ENCODE measurements at regions not wholly inside any gene's neighbourhood (a gene's known extent, or its start where the extent isn't known, plus 50 kb on each side); places are given as distances from the start of the nearest gene placed in this dataset.

- Histone ChIP-seq H3K9me3 (ENCODE audit: low read length) (no peaks in the 10 kb centered on the region), H3K27me3 (ENCODE audit: control insufficient read depth in 1 of 2, insufficient read depth in 2 of 2, low read length in 2 of 2) (no peaks in the 10 kb centered on the region), H3K4me3 (replicated peaks in 1 of 3; ENCODE audit: insufficient read depth in 1 of 3, low read depth in 2 of 3, low read length in 3 of 3) (no peak overlapping the region), H3K79me2 (ENCODE audit: insufficient read depth, low read length) (no peaks in the 10 kb centered on the region), H3K9ac (ENCODE audit: insufficient read depth, low read depth, low read length) (no peak overlapping the region), H3K36me3 (replicated peaks in 1 of 2; ENCODE audit: control insufficient read depth in 1 of 2, insufficient read depth in 2 of 2, low read length in 2 of 2) (no peaks in the 10 kb centered on the region), H4K20me1 (ENCODE audit: insufficient read depth, low read length) (no peaks in the 10 kb centered on the region), H2AFZ (ENCODE audit: low read length) (no peak overlapping the region), H3K4me1 (ENCODE audit: insufficient read depth, low read length) (no peaks in the 10 kb centered on the region), H3K4me2 (ENCODE audit: low read depth, low read length) (no peak overlapping the region), H3K27ac (ENCODE audit: extremely low read length, insufficient read depth, low read length) (no peak overlapping the region)
- 10% methylated on average over 3 of the region's 3 CpGs for WGBS (ENCODE audit: low lambda C conversion rate)
- DNase-seq (ENCODE audit: low spot score) (no peak), ATAC-seq (no peak), FAIRE-seq (no peak)
- in situ Hi-C loops (cut with HindIII; ENCODE audit: extremely low pct_ligation_motif_present, low pct_unique_long_range_greater_than_20kb) (no loop called here), intact Hi-C loops (cut with micrococcal nuclease; ENCODE audit: unreplicated experiment) (no loop called here)
- TF ChIP-seq MLLT10 (CRISPR knock-in tag; IDR thresholded peaks at IDR 0.05) (no peak), ZNF484 (CRISPR knock-in tag; IDR thresholded peaks at IDR 0.05; ENCODE audit: borderline replicate concordance, low read depth) (no peak), HNRNPK (IDR thresholded peaks at IDR 0.05; ENCODE audit: low read depth, low read length, poor library complexity, severe bottlenecking) (no peak), ZNF570 (CRISPR knock-in tag; IDR thresholded peaks at IDR 0.05; ENCODE audit: borderline replicate concordance) (no peak), PLSCR1 (CRISPR knock-in tag; IDR thresholded peaks at IDR 0.05; ENCODE audit: borderline replicate concordance) (no peak), MAFK (conservative IDR thresholded peaks at IDR 0.05 in 1 of 2, IDR thresholded peaks at IDR 0.05 in 1 of 2; ENCODE audit: low read length in 2 of 2) (peak; percentile 62 to 66), MAFF (IDR thresholded peaks at IDR 0.05; ENCODE audit: low read depth, low read length) (peak; percentile 56; the same call in 1 of the 2 replicates)
- POLR2A ChIA-PET: no interaction called here
- no TSS peak for BruUV-seq (replicated peaks)
- CTCF ChIA-PET (ENCODE audit: low intra/inter-chr PET ratio, low total read pairs): no interaction called here
These were observed 107.3 kb upstream of the GABRG2 start for GRCh38 chr5:161960314-161960713.

- CTCF ChIA-PET (ENCODE audit: low intra/inter-chr PET ratio, low total read pairs): no interaction called here
- intact Hi-C loops (cut with micrococcal nuclease; ENCODE audit: unreplicated experiment) (loop anchor here (2.0 kb wide), 1 partner anchor 1380 kb away; no protein-coding TSS in a partner anchor), in situ Hi-C loops (cut with HindIII; ENCODE audit: extremely low pct_ligation_motif_present, low pct_unique_long_range_greater_than_20kb) (no loop called here)
- no peaks in the 10 kb centered on the region for H3K9me3 ChIP-seq (ENCODE audit: low read length)
- H4K20me1 ChIP-seq (ENCODE audit: insufficient read depth, low read length): no peaks in the 10 kb centered on the region
- peak; percentile 42 for FAIRE-seq
- 0% methylated on average over 3 of the region's 3 CpGs for WGBS (ENCODE audit: low lambda C conversion rate)
- no TSS peak for BruUV-seq (replicated peaks)
- H3K4me2 ChIP-seq (ENCODE audit: low read depth, low read length): no peak overlapping the region
- H3K4me1 ChIP-seq (ENCODE audit: insufficient read depth, low read length): no peaks in the 10 kb centered on the region
- POLR2A ChIA-PET: no interaction called here
- H3K36me3 ChIP-seq (replicated peaks in 1 of 2; ENCODE audit: control insufficient read depth in 1 of 2, insufficient read depth in 2 of 2, low read length in 2 of 2): no peaks in the 10 kb centered on the region
- ATAC-seq: no peak
- TF ChIP-seq CTCF (CRISPR knock-in tag; IDR thresholded peaks at IDR 0.05): peak; percentile 25; the same call in 1 of the 2 replicates
- no peak for TF ChIP-seq HINFP (CRISPR knock-in tag; IDR thresholded peaks at IDR 0.05; ENCODE audit: low read depth)
- TF ChIP-seq HNRNPH1 (optimal IDR thresholded peaks at IDR 0.05; ENCODE audit: low read depth, low read length): no peak
- no peak for TF ChIP-seq ZNF510 (CRISPR knock-in tag; IDR thresholded peaks at IDR 0.05; ENCODE audit: low read depth)
- TF ChIP-seq ZNF678 (CRISPR knock-in tag; IDR thresholded peaks at IDR 0.05): no peak
- no peak for TF ChIP-seq RXRA (CRISPR knock-in tag; IDR thresholded peaks at IDR 0.05)
- no peak for TF ChIP-seq SMARCE1 (IDR thresholded peaks at IDR 0.05; ENCODE audit: borderline replicate concordance)
- DNase-seq (ENCODE audit: low spot score): peak; percentile 3
- H3K27me3 ChIP-seq (ENCODE audit: control insufficient read depth in 1 of 2, insufficient read depth in 2 of 2, low read length in 2 of 2): no peaks in the 10 kb centered on the region
- no peak overlapping the region for H3K27ac ChIP-seq (ENCODE audit: extremely low read length, insufficient read depth, low read length)
- H3K9ac ChIP-seq (ENCODE audit: insufficient read depth, low read depth, low read length): no peak overlapping the region
- no peak overlapping the region for H2AFZ ChIP-seq (ENCODE audit: low read length)
- no peaks in the 10 kb centered on the region for H3K79me2 ChIP-seq (ENCODE audit: insufficient read depth, low read length)
- H3K4me3 ChIP-seq (replicated peaks in 1 of 3; ENCODE audit: insufficient read depth in 1 of 3, low read depth in 2 of 3, low read length in 3 of 3): no peak overlapping the region
These were observed 101.0 kb upstream of the GABRG2 start for GRCh38 chr5:161966564-161966963.
